GM21619 (cell line): ENCODE measurements at regions not wholly inside any gene's neighbourhood (a gene's known extent, or its start where the extent isn't known, plus 50 kb on each side); places are given as distances from the start of the nearest gene placed in this dataset.
A peak's percentile ranks its signal among the peaks of the same experiment; 100 is the strongest.

Source experiments
- ATAC-seq: cut with Tn5 transposase; IDR thresholded peaks from one replicate; pipeline ENCODE4 v1.9.1; 2021; ENCODE audit not compliant: unreplicated experiment

DNA sequence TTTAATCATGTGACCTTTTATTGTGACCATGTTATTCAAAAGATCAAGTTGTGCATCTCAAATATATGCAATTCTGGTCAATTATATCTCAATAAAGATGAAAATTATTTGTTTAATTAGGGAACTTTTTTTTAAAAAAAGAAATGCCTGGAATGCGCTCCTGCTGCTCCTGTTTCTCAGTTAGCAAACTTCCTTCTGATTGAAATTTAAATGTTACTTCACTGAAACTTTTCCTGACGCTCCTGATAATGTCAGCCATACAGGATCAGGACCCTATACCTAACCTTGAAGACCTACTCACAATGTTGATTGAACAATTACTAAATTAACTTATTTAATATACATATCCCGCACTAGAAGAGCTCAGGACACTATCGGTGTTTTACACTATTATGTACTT lies 190.4 kb downstream of the MACC1 start:
- no peak for ATAC-seq

DNA sequence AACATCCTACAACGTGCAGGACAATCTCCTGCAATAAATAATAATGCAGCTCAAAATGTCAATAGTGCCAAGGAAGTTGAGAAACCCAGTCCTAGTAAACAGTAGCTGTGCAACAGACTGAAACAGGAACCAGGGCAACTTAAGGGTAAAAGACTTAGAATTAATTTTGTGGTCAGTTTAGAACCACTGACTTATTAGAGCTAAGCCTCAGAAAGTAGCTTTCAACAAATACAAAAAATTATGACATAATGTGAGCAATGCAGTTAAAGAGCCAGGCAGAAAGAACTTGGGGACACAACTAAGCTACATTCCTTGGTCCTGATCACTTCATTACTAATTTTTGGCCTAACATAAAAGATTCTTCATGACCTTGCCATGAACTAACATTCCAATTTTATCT lies 195.4 kb downstream of the MACC1 start:
- peak; percentile 77 for ATAC-seq

DNA sequence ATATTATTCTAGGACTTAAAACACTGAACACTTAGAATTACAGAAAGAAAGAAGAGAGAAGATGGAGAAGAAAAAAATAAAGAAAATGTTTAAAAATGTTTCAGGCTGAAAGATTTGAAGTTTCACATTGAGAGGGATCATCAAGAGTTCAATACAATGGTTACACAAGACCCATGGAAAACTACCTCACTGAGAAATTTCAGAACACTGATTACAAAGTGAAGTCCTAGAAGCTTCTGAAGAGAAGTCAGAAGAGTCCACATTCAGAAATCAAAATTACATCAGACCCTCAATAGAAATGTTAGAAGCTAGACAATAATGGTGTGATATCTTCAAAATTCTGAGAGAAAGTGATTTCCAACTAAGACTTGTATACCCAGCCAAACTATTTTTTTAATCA lies 196.1 kb downstream of the MACC1 start:
- no peak for ATAC-seq

DNA sequence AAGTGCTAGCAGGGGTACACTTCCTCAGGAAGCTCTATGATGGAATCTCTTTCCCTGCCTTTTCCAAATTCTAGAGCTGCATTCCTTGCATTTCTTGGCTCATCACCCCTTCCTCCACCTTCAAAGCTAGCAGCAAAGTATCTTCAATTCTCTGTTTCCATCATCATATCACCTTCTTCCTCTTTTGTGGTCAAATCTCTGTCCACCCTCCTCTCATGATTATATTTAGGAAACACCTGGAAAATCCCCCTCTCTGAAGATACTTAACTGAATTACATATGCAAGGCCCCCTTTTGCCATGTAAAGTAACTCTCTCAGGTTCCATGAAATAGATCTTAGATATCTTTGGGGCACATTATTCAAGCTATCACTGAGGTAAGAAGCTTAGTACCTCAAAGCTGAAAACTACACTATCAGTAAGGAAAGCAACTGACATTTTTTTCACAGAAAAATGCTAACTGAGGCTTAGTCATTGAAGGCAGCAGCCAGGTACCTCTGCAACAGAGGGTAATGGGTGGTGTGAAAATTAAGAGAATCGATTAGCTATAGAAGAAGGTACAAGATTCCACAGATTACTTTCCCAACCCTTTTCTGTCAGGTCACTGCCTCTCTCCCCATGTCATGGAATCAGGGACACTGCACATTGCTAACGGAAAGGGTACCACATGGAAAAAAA lies 197.3 kb downstream of the MACC1 start:
- peak; percentile 59 for ATAC-seq

DNA sequence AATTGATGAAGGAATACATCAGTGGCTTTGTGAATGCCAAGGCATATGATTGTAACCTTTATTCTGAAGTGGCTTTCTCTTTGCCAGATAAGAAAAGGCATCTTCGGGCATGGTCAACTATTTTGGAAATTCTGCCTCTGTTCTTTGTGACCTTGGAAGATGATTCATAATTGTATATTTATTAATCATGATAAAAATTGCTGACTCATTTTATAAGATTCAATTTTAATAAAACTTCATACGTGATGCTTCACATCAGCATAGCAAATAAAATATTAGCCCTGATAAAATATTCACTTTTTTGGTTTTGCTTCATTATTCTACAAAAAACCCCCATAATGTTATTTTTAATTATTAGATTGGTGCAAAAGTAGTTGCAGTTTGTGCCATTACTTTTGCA lies 200.5 kb downstream of the MACC1 start:
- no peak for ATAC-seq

DNA sequence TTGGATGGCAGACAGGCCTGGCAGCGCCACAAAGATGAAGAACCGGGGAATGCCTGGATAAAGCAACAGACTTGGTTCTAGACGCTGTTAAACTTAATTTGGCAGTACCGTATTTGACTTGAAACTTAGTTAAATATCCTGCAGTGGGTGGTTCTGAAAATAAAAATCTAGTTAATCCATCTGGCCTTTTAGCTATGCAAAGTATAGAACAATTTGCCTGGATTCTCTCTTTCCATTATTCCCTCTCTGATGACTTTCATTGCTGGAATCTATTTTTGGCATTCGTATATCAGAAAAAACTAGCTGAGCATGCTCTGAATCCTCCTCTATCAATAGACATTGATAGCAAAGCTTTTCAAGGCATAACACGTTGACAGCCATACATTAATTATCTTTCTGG lies 203.6 kb downstream of the MACC1 start:
- ATAC-seq = no peak

DNA sequence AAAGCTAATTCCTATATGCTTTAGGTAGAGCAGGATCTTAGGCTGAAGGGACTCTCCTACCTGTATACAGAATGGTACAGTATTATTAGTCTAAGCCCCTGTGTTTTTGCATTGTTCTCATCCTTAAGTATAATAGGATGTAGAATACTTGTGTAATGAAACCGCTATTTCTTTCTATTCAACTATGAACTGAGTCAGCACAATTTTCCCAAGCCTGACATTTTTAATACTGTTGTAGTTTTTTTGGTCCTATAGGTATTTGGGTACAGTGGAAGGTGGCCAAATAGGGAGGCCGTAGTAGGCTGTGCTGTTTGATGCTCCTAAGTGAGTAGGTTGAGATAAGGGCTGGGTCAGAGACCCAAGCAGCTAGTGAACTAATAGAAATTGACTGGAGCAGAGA lies 205.1 kb downstream of the MACC1 start:
- no peak for ATAC-seq

DNA sequence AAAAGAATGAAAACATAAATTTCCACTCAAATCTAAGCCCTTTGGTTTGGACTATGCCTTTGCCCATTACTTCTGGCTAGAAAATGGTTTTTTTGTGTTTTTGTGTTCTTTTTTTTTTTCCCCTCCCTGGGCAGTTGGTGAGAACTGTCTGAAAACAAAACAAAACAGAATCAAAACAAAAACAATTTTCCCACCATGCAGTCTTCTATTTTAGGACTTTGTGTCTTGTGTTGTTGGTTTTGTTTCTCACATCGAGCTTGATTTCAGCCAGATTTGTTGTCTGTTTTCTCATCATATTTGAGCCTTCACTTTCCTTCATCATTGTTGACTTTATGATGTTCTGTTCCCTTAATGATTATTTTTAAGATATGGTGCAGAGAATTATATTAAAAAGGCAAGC lies 206.3 kb downstream of the MACC1 start:
- ATAC-seq = no peak

DNA sequence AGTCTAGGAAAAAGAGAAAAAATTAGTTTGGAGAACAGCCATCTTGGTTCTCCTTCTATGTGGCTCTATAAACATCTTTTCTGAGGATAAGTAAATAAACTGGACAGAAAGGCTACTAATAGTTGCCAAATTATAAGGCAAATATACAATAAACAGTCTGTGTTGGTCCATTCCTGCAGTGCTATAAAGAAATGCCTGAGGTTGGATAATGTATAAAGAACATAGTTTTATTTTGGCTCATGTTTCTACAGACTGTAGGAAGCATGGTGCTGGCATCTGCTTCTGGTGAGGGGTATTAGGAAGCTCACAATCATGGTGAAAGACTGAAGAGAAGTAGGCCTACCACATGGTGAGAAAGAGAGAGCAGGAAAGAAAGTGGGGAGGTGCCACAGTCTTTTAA lies 209.7 kb downstream of the MACC1 start:
- no peak for ATAC-seq

DNA sequence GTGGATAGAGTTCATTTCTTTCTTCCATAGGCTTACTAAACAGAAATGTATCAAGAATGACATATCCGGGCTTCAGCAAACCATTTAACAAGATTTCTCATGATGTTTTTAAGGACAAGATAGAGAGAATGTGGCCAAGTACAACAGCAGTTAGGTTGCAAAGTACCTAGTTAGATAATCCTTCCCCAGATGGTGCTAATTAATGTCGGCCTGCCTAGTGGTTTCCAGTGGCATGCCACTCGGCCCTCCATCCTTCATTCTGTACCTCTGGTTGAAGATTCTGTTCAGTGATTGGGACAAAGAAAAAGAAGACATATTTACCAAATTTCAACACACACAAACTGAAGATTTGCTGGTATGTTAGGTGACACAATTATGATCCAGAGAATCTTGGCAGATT lies 212.1 kb downstream of the MACC1 start:
- no peak for ATAC-seq

DNA sequence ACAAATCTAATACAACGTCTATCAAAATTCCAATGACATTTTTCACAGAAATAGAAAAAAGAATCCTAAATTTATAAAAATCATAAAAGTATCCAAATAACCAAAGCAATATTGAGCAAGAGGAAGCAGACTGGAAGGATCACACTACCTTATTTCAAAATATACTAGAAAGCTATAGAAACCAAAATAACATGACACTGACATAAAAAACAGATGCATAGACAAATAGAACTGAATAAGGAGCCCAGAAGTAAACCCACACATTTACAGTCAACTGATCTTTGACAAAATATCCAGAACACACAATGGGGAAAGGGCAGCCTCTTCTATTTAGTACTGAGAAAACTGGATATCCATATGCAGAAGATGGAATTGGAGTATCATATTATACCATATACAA lies 217.5 kb downstream of the MACC1 start:
- ATAC-seq = no peak

DNA sequence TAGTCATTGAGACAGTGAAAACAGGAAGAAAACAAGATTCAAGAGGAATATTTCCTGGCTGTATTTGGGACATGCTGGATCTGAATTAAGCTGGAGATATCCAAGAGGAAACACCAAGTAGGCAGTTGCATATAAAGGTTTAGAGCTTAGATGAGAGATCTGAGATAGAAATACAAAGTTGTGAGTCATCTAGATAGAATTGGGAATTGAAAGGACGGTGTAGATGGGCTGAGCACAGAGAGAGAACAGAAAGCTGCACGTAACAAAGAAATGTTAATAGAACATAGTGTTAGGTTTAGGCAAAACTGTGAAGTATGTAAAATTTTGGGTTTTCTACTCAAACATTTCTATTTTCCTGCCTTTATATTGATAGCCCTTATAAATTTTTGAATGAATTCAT lies 218.5 kb upstream of the TMEM196 start:
- ATAC-seq = no peak

DNA sequence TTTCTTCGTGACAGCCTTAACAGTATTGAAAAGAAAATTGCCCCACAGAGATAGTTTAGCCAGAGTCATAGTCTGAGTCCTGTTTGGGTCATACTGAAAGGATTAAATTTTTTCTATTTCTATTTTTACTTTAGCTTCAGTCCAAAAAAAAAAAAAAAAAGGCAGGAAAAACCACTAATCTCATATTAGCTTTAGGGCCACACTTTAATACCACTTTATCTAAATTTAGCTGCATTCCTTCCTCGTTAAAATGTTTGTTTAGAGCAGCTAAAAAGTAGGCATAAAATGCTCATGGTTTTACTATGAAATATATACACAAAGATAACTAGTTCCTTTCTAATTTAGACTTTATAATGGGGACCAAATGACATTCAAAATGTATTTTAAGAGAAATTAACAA lies 216.5 kb upstream of the TMEM196 start:
- ATAC-seq = no peak

DNA sequence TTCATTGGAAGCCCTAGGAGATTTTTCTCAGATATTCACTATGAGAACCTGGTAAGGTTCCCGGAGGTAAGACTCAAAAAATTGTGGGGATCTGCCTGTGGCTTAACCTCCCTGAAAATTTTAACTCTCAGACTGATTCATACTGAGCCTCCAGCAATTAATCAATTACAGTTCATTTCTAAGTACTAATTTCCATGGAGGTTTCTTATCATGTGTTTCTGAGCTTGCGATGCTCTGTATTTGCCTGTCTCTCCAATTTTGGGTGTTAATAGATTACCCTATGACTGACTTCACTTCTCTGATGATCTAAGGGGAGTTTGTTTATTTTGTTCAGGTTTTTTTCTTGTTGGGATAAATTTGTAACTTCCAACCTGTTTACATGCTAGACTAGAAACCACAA lies 215.4 kb upstream of the TMEM196 start:
- no peak for ATAC-seq

DNA sequence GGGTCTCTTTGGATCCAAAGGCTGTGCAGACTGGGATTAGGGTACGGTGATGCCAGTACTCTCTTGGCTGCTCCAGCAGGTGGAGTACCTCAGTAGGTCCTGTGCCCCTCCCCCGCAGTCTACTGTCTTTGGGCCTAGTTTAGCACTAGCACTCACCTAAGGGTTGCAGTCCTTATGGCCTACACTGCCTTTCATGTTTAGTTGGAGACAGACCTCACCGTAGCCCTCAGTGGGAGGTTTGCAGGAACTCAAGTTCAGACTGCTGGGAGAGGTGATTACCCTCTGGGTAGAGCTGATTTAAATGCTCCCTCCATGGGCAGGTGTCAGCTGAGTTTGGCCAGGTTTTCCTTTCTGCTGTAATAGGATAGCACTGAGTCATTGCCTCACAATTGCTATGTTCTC lies 210.8 kb upstream of the TMEM196 start:
- no peak for ATAC-seq

DNA sequence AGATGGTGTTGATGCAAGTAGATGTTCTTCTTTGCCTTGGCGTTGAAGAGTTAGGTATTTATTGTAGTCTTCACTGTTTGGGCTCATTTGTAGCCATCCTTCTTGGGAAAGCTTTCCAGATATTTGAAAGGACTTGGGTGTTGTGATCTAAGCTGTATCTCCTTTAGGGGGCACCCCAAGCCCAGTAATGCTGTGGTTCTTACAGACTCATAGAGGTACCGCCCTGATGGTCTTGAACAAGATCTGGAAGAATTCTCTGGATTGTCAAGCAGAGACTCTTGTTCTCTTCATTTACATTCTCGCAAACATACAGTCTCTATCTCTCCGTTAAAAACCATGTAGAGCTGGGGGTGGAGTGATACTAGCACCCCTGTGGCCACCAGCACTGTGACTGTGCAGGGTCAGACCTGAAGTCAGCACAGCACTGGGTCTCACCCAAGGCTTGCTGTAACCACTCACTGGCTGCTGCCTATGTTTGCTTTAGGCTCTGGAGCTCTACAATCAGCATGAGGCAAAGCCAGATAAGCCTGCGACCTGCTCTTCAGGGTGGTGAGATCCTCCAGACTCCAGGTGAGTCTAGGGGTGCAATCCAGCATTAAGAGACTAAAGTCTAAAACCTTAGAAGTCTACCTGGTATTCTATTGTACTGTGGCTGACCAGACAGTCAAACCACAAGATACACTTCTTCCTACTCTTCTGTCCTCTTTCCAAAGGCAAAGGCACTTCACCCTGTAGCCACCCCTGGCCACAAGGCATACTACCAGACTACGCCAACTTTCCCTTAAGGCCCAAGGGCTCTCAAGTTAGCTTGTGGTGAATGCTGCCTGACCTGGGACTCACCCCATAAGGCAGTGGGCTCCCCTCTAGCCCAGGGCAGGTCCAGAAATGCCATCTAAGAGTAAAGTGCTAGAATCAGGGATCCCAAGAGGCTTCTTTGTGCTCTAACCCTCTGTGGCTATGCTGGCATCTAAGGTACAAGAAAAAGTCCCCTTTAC lies 209.7 kb upstream of the TMEM196 start:
- peak; percentile 47 for ATAC-seq

DNA sequence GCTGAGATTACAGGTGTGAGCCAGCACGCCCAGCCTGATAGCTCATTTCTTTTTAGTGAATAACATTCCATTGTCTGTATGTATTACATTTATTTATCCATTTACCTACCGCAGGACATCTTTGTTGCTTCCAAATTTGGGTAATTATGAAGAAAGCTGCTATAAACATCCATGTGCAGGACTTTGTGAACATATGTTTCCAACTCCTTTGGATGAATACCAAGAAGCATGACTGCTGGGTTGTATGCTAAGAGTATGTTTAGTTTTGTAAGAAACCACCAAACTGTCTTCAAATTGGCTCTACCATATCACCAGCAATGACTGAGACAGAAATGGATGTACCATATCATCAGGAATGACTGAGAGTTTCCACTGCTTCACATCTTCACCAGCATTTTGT lies 200.2 kb upstream of the TMEM196 start:
- ATAC-seq = no peak

DNA sequence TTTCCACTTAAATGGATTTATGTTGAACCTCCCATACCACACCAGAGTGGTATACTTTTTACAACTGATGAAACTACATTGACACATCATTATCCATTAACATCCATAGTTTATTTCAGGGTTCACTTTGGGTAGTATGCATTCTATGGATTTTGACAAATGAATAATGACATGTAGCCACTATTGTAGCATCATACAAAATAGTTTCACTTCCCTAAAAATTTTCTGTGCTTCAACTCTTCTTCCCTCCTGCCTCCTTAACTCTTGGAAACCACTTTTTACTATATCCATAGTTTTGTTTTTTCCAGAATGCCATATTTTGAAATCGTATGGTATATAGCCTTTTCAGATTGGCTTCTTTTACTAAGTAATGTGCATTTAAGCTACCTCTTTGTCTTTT lies 199.5 kb upstream of the TMEM196 start:
- ATAC-seq = no peak

DNA sequence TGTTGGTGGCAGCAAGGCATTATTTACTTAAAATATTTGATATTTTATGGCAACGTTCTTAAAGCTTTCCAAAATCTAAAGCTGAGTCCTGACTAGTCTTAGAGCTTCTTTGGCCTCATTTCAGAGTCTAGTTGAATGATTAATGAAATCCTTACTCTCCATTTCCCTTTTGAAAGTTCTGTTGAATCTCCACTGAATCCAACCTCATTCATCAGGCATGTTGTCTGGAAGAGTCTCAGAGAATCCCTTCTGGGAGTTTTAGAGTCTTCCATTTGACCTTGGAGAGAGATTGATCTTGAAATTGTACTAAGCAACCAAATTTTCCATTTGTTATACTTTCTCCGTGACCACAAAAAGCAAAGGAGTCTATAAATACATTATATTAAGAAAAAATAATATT lies 198.5 kb upstream of the TMEM196 start:
- ATAC-seq = no peak

DNA sequence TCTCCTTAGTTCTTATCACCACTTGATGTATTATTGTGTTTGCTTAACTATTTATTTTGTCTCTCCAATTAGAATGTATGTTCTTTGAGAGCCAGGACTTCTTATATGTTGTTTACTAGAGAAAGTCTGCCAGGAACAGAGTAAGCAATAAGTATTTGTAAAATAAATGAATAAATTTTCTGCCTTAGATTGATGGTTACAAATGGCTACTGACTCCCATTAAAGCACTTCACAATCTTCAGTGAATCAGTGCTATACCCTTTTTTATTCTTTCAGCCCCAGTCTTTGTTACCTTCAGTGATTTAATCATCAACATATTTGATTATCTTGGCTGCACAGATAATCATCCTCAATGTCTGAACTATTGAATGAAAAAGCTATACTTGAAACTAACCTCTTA lies 197.1 kb upstream of the TMEM196 start:
- no peak for ATAC-seq

DNA sequence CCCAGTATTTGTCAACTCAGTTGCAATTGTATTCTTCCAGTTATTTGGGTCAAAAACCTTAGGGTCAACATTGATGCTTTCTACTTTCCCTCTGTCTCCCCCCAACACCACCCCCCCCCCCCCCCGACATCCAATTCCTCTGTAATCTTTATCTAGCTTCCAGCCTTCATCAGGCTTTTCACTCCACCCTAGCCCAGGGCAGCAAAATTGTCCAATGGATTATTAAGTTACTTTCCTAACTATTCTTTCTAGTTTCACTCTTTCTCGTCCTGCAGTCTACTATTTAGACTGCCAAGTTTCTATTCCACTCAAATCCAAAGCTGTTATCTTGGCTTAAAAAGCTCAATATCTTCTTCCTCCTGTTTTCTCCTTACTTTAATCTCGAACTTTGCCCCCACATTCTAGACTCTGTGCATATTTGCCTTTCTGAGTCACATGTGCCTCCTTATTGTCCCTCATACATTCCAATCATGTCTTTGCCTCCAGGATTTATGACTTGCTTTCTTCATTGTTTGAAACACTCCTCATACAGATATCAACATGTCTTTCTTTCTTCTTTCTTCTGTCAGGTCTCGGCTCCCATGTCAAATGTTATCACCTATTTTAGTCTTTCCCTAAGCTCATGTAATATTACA lies 196.6 kb upstream of the TMEM196 start:
- no peak for ATAC-seq

DNA sequence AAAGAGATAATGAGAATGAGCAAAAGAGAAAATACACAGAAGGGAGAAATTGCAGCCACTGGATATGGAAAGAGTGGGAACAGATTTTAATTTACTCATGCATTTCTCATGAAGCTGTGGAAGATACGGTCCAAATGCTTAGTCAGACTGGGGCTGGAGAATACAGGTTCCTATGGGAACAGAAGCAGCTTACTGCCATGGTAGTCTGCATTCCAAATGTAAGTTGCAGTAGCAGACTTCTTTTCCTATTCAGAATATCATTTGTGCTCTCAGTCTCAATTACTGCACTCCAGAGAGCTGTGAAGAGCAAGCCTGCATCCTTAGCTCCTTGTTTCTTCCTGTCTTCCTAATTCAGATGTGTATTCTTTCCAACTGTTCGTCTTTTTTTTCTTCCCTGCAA lies 190.8 kb upstream of the TMEM196 start:
- no peak for ATAC-seq
